Skeletal muscle cell (primary cell): ENCODE measurements at regions not wholly inside any gene's neighbourhood (a gene's known extent, or its start where the extent isn't known, plus 50 kb on each side); places are given as distances from the start of the nearest gene placed in this dataset.

Source experiments
- DNase-seq: peaks from one replicate; pipeline ENCODE4 v3.0.0-alpha.2; 2010; ENCODE audit warnings: low read depth
- H3K4me3 ChIP-seq: 2 replicates; pipeline ENCODE4 v1.5.1; 2011; ENCODE audit warnings: low read depth, mild to moderate bottlenecking, control low read depth, low read length, moderate library complexity

DNA sequence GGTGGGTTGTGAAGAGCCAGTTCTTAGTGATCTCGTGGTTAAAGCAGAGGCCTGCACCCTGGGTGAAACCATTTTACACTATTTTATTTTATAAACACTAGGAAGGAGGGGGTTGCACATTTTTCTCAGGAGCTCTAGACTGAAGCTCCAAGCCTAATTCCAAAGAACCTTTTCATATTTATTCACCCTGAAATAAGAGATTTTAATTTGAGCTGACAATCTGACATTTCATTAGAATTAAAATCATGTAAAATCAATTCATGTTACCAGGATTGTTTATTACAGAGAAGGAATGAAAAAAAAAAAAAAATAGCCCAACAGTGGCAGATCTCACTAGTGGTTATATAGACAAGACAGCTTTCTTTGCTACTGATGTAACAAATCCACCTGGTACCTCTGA lies 222.5 kb upstream of the SOX4 start:
- no peak for DNase-seq
- H3K4me3 ChIP-seq, result no peak overlapping the region

- no peak for DNase-seq
Measured at GRCh38 chr6:21371676-21372171, 221.8 kb upstream of the SOX4 start.

GRCh38 chr6:21375151-21376116 lies 218.1 kb upstream of the SOX4 start:
- DNase-seq, result no peak
- no peak overlapping the region for H3K4me3 ChIP-seq

More at GRCh38 chr6:21371676-21372171, 221.8 kb upstream of the SOX4 start:
- H3K4me3 ChIP-seq, result no peak overlapping the region

DNA sequence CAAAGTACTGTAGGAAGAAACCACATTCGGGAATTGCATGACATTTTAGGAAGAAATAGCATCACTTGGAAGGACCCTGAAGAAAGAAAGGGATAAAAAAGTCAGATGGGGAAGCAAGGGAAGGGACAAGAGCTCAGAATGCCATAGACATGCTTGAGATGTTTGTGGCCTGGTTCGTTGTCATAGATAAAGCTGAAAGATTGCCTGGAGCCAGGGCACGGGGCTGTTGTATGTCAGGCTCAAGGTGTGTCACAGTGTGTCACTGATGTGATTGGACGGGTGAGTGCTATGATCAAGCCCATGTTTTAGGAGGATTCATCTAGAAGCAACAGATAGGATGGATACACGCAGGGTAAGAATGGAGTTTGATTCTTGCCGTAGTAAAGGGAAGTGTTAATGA lies 216.2 kb upstream of the SOX4 start:
- no peak overlapping the region for H3K4me3 ChIP-seq
- DNase-seq, result no peak

- DNase-seq, result no peak
- no peak overlapping the region for H3K4me3 ChIP-seq
Measured at GRCh38 chr6:21381331-21381963, 212.1 kb upstream of the SOX4 start.

DNA sequence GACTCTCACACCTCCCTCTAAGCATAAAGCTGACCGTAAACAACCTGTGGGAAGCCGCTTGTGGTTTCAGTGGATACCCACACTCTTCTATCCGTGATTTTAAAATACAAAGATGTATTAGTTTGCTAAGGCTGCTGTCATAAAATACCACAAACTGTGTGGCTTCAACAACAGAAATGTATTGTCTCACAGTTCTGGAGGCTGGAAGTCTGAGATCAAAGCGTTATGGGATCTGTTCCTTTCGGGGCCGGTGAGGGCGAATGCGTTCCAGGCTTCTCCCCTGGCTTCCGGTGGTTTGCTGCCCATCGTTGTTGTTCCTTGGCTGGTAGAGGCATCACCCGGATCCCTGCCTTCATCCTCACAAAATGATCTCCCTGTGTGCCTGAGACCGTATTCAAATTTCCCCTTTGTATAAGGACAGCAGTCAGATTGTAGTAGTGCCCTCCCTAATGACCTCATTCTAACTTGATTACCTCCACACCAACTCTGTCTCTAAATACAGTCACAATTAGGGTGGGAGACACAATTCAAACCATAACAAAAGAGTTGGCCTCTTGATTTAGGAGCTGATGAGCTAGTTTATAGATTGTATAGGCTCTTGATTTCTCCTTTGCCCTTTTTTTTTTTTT lies 210.6 kb upstream of the SOX4 start:
- no peak for DNase-seq
- H3K4me3 ChIP-seq, result no peak overlapping the region

- no peak for DNase-seq
- H3K4me3 ChIP-seq, result no peak overlapping the region
Measured at GRCh38 chr6:21383450-21384085, 210.0 kb upstream of the SOX4 start.

DNA sequence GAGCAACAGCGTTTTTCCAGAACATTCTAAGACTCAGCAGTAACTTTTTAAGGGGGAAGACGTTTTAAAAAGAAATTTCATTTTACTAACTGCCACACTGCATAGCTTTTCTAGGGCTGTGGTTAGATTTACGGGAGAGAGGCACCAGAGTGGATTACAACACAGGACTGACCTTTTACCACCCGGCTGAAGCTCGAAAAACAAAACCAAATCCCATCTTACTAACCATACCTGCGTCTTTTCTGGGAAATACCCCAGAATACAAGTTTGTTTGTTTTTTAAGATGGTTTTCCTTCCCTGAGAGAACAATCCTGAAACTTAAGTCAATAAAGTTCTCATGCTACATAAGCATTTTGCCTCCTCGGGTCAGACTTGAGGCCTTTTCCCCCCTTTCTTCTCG lies 209.3 kb upstream of the SOX4 start:
- DNase-seq, result no peak

GRCh38 chr6:21386744-21387143 lies 206.8 kb upstream of the SOX4 start:
- DNase-seq, result no peak
- H3K4me3 ChIP-seq, result no peak overlapping the region

More for the DNA sequence above, 209.3 kb upstream of the SOX4 start:
- no peak overlapping the region for H3K4me3 ChIP-seq

- DNase-seq, result no peak
- no peak overlapping the region for H3K4me3 ChIP-seq
Measured at GRCh38 chr6:21390532-21391213, 202.9 kb upstream of the SOX4 start.

- DNase-seq, result no peak
- H3K4me3 ChIP-seq, result no peak overlapping the region
Measured at GRCh38 chr6:21392177-21392576, 201.4 kb upstream of the SOX4 start.

GRCh38 chr6:21393441-21394165 lies 199.9 kb upstream of the SOX4 start:
- no peak for DNase-seq
- no peak overlapping the region for H3K4me3 ChIP-seq

- H3K4me3 ChIP-seq, result no peak overlapping the region
- DNase-seq, result no peak
Measured at GRCh38 chr6:21395121-21395520, 198.4 kb upstream of the SOX4 start.

DNA sequence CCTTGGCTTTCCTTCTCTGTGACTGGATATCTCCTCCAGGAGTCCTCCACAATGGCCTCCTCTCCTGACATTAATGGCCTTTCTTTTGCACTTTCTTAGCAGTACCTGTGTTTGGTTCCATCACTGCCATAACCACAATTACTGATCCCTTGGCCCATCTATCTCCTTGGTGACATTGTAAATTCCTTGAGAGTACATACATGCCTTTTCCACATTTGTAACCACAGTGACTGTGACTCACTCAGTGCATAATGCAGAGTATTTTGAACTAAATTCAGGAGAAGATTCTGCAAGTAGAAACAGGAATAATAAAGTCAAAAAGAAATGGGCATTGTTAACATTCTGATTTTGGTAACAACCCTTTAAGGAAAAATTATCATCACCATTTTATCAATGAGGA lies 197.2 kb upstream of the SOX4 start:
- no peak for DNase-seq
- no peak overlapping the region for H3K4me3 ChIP-seq

DNA sequence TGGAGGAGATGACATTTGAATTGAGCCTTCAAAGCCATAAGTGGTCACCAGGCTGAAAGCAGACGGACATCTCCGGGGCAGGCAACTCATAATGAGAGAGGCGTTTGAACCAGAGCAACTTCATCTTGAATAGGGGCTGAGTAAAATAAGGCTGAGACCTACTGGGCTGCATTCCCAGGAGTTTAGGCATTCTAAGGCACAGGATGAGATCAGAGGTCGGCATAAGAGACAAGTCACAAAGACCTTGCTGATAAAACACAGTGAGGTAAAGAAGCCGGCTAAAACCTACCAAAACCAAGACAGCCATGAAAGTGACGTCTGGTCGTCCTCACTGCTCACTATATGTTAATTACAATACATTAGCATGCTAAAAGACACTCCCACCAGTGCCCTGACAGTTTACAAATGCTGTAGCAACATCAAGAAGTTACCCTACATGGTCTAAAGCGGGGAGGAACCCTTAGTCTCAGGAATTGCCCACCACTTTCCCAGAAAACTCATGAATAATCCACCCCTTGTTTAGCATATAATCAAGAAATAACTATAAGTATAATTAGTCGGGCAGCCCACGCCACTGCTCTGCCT lies 194.7 kb upstream of the SOX4 start:
- no peak overlapping the region for H3K4me3 ChIP-seq

DNA sequence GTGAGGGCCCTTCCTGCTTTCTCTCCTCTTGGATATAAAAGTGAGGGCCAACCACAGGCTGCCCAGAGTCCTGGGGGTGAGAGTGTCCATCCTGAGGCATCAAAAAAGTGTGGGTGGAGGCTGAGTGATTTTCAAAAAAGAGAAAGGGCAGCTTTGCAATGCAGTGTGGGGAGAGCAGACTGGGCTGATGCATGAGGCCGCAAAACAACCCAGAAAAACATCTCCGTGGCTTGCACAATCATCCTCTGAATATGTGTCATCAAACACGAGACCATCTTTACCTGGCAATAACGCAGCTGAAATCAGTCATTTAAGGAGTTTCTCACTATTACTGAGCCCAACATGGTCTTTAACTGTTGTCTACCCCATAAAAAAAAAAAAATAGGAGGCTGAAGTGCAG lies 191.2 kb upstream of the SOX4 start:
- no peak overlapping the region for H3K4me3 ChIP-seq
- DNase-seq, result no peak

More for the DNA sequence above, 194.7 kb upstream of the SOX4 start:
- no peak for DNase-seq

DNA sequence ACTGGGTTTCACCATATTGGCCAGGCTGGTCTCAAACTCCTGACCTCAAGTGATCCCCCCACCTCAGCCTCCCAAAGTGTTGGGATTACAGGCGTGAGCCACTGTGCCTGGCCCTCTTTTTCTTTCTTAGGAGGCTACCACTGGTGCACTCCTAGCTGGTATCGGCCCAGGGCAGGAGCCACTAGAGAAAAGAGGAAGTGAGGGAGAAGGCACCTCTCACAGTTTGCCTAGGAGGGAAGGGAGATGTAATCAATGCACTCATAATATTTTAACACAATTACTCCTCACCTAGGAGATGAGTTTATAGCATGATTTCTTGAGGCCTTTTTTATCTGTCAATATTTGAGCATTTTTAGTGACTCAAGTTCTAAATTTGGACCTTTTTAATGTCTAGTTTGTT lies 189.0 kb upstream of the SOX4 start:
- no peak overlapping the region for H3K4me3 ChIP-seq
- DNase-seq, result no peak

DNA sequence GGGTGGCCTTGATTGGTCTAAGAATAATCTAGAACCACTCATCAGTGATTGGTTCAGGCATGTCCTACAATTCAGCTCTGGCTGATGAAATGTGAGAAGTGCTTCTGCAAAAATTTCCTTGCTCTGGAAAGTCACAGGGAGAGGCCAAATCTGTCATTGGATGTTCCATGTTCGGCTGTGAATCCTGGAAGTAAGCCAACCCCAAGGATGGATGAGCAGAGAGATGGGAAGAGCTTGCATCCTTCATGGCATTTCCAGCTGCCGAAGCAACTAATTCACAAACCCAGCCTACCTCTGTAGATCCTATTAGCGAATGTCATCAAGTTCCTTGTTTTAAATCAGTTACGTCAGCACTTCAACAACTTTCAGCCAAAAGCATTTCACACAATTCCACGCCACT lies 187.2 kb upstream of the SOX4 start:
- no peak for DNase-seq
- no peak overlapping the region for H3K4me3 ChIP-seq
